Upper lobe of left lung (tissue), 4 donors: ENCODE measurements at regions not wholly inside any gene's neighbourhood (a gene's known extent, or its start where the extent isn't known, plus 50 kb on each side); places are given as distances from the start of the nearest gene placed in this dataset.

ENCODE experiments used
- CTCF ChIP-seq, 6 experiments: fragments of 450-650 bp in 4 of 6; fragments of 200-600 bp in 2 of 6; sonication (generic) in 2 of 6; IDR thresholded peaks; one replicate each; pipeline ENCODE4 v1.5.1; 2016 to 2019; ENCODE audit warnings: antibody characterized with exemption in 6 of 6
- POLR2A ChIP-seq, 4 donors: fragments of 450-650 bp; IDR thresholded peaks; one replicate each; pipeline ENCODE4 v1.5.1; 2016 to 2017; ENCODE audit warnings: antibody characterized with exemption in 4 of 4, mild to moderate bottlenecking in 2 of 4

- TF ChIP-seq CTCF (IDR thresholded peaks at IDR 0.05) (no peak), POLR2A (IDR thresholded peaks at IDR 0.05) (no peak)
These were observed 58.9 kb upstream of the FAM9C start for GRCh38 chrX:13103188-13103913.
